GM12878 (cell line): ENCODE measurements at regions not wholly inside any gene's neighbourhood (a gene's known extent, or its start where the extent isn't known, plus 50 kb on each side); places are given as distances from the start of the nearest gene placed in this dataset.

Source experiments
- ATAC-seq: fragments of 200-7000 bp; cut with Tn5 transposase; 3 replicates; pipeline ENCODE4 v1.9.1; 2020; ENCODE audit warnings: mild to moderate bottlenecking, moderate library complexity
- BruUV-seq: library from RNA; stranded (reverse); fragments of 400-500 nt; replicated peaks from 2 replicates; lab custom pipeline; 2021; lab: Mats Ljungman, UMichigan
- CTCF ChIA-PET: fragments of 300-600 bp; sonication (Branson Sonifier 250); formaldehyde crosslinking; extraction: SDS; loops from one replicate; lab custom pipeline; 2021; ENCODE audit warnings: inconsistent platforms; lab: Yijun Ruan, JAX
- POLR2A ChIA-PET: fragments of 350-600 bp; formaldehyde crosslinking; extraction: SDS; loops from one replicate; lab custom pipeline; 2021; ENCODE audit warnings: inconsistent platforms; lab: Charles Lee
- RAD21 ChIA-PET: fragments of 300-600 bp; sonication (Branson Sonifier 250); formaldehyde crosslinking; loops from one replicate; lab custom pipeline; 2023; ENCODE audit warnings: antibody characterized with exemption; ENCODE audit not compliant: unreplicated experiment; lab: Charles Lee
- SMC1A ChIA-PET: fragments of 300-600 bp; sonication (Branson Sonifier 250); formaldehyde crosslinking; loops from one replicate; lab custom pipeline; 2023; ENCODE audit not compliant: unreplicated experiment, uncharacterized antibody; lab: Charles Lee
- DNase-seq: peaks from one replicate; pipeline ENCODE4 v3.0.0-alpha.2; 2011; ENCODE audit warnings: low read depth, low spot score
- FAIRE-seq: peaks from 3 replicates; lab custom pipeline; 2011; peaks lifted over from hg19 to GRCh38; lab: Jason Lieb, UNC
- H2AFZ ChIP-seq: 2 replicates; pipeline ENCODE4 v1.6.0; 2011; ENCODE audit warnings: low read depth, low read length, control low read depth; ENCODE audit not compliant: control insufficient read depth
- H3K27ac ChIP-seq: 2 replicates; pipeline ENCODE4 v1.5.1; 2011; ENCODE audit warnings: control low read depth; ENCODE audit not compliant: control insufficient read depth, insufficient read depth
- H3K27me3 ChIP-seq, 2 experiments: replicated peaks in 1 of 2; 2 replicates each; pipeline versions ENCODE4 v1.6.0 to v1.6.1; 2011; ENCODE audit warnings: low read length in 1 of 2; ENCODE audit not compliant: control insufficient read depth in 2 of 2, insufficient read depth in 2 of 2
- H3K36me3 ChIP-seq, 2 experiments: 2 replicates each; pipeline ENCODE4 v1.5.1; 2011; ENCODE audit warnings: low read length in 1 of 2; ENCODE audit not compliant: control insufficient read depth in 2 of 2, insufficient read depth in 2 of 2
- H3K4me1 ChIP-seq: 2 replicates; pipeline ENCODE4 v1.6.1; 2011; ENCODE audit warnings: mild to moderate bottlenecking, low read length, moderate library complexity, mixed read lengths; ENCODE audit not compliant: control insufficient read depth, insufficient read depth
- H3K4me2 ChIP-seq: 2 replicates; pipeline ENCODE4 v1.6.0; 2011; ENCODE audit warnings: control low read depth; ENCODE audit not compliant: control insufficient read depth, insufficient read depth
- H3K4me3 ChIP-seq: fragments of 200-600 bp; sonication (generic); 2 replicates; pipeline ENCODE4 v1.5.1; 2016
- H3K79me2 ChIP-seq: 2 replicates; pipeline ENCODE4 v1.6.0; 2011; ENCODE audit warnings: low read length; ENCODE audit not compliant: control insufficient read depth, insufficient read depth
- H3K9ac ChIP-seq: 2 replicates; pipeline ENCODE4 v1.8.0; 2011; ENCODE audit warnings: low read length, control low read depth, mixed read lengths; ENCODE audit not compliant: control insufficient read depth, insufficient read depth
- H3K9me3 ChIP-seq: replicated peaks from 3 replicates; pipeline ENCODE4 v1.5.1; 2011; ENCODE audit warnings: mild to moderate bottlenecking, low read length; ENCODE audit not compliant: control insufficient read depth, insufficient read depth
- H4K20me1 ChIP-seq: 2 replicates; pipeline ENCODE4 v1.6.0; 2011; ENCODE audit not compliant: control insufficient read depth, insufficient read depth
- BCL11A ChIP-seq: IDR thresholded peaks from 2 replicates; pipeline ENCODE4 v1.6.1; 2011; ENCODE audit warnings: low read depth, low read length
- E4F1 ChIP-seq: fragments of 450-650 bp; IDR thresholded peaks from 2 replicates; pipeline ENCODE4 v1.6.1; 2018; ENCODE audit warnings: borderline replicate concordance, mild to moderate bottlenecking; ENCODE audit not compliant: partially characterized antibody
- JUNB ChIP-seq: IDR thresholded peaks from 2 replicates; pipeline ENCODE4 v1.6.1; 2016; ENCODE audit warnings: antibody characterized with exemption, mild to moderate bottlenecking
- PML ChIP-seq: IDR thresholded peaks from 2 replicates; pipeline ENCODE4 v1.6.1; 2012; ENCODE audit warnings: low read length, inconsistent platforms
- POLR2A ChIP-seq: IDR thresholded peaks from 2 replicates; pipeline ENCODE4 v1.6.1; 2011; ENCODE audit warnings: low read depth, mild to moderate bottlenecking, low read length
- SREBF1 ChIP-seq: IDR thresholded peaks from 2 replicates; pipeline ENCODE4 v1.6.1; 2012; ENCODE audit warnings: mild to moderate bottlenecking, low read length
- SREBF2 ChIP-seq: IDR thresholded peaks from 2 replicates; pipeline ENCODE4 v1.6.1; 2012; ENCODE audit warnings: mild to moderate bottlenecking, low read length
- WGBS: methylation state at CpG from one replicate; pipeline ENCODE4 v1.1.6; 2016; ENCODE audit warnings: low lambda C conversion rate; ENCODE audit not compliant: insufficient replicate concordance, insufficient coverage; ENCODE audit errors: missing lambda C conversion rate; 5-methylcytosine and 5-hydroxymethylcytosine counted together
- in situ Hi-C: fragments of 300-500 bp; cut with MboI; formaldehyde crosslinking; loops from 9 replicates; pipeline ENCODE4 v1.14.3; 2018; ENCODE audit warnings: mixed read lengths
- intact Hi-C: fragments of 100-400 bp; cut with micrococcal nuclease; formaldehyde crosslinking; loops from one replicate; pipeline ENCODE4 v1.14.2; 2022; ENCODE audit not compliant: unreplicated experiment
- TF ChIP-seq, protein P1 (sequence below): fragments of 150-350 bp; IDR thresholded peaks from 2 replicates; pipeline ENCODE4 v1.6.1; 2014; ENCODE audit warnings: mild to moderate bottlenecking, low read depth, low read length
- TF ChIP-seq, protein P2 (sequence below): fragments of 450-650 bp; formaldehyde crosslinking; IDR thresholded peaks from 2 replicates; pipeline ENCODE4 v1.4.0; 2020; ENCODE audit warnings: mild to moderate bottlenecking, moderate library complexity
- TF ChIP-seq, protein P3 (sequence below): fragments of 450-650 bp; IDR thresholded peaks from 2 replicates; pipeline ENCODE4 v1.6.1; 2017; ENCODE audit warnings: low read depth, mild to moderate bottlenecking, moderate library complexity
- TF ChIP-seq, protein P4 (sequence below): fragments of 150-350 bp; IDR thresholded peaks from 2 replicates; pipeline ENCODE4 v1.6.1; 2016; ENCODE audit warnings: low read depth, low read length

DNA sequence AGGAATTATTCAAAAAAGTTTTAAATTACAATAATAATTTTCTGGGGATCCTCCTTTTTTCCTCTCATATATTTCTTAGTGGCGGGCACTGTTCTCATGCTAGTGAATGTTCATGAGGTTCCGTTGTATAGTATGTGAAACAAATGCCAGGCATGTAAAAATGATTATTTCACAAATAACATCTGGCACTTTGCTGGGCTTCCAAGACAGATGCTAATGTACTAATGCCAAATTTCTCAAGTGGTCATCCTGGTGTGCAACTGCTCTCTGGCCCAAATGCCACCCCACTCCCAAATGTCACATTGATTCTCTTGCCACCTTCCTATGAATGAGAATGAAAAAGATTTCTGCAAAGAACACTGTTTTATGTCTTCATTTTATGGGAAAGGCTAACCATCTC is 564.0 kb upstream of the GCFC2 start:
- Histone ChIP-seq H3K27ac (no peak overlapping the region), H3K4me1 (no peaks in the 10 kb centered on the region), H3K36me3 (no peaks in the 10 kb centered on the region), H3K79me2 (no peaks in the 10 kb centered on the region), H3K4me2 (no peak overlapping the region), H3K27me3 (no peaks in the 10 kb centered on the region), H2AFZ (no peak overlapping the region), H3K4me3 (no peak overlapping the region), H3K9me3 (no peaks in the 10 kb centered on the region), H3K9ac (no peak overlapping the region), H4K20me1 (no peaks in the 10 kb centered on the region)
- FAIRE-seq (no peak), ATAC-seq (no peak), DNase-seq (no peak)
- in situ Hi-C loops = no loop called here
- ChIA-PET RAD21 (no interaction called here), CTCF (no interaction called here), SMC1A (no interaction called here), POLR2A (no interaction called here)
- WGBS = 42% methylated on average over 2 of the region's 2 CpGs
- intact Hi-C loops = no loop called here
- no TSS peak for BruUV-seq
- TF ChIP-seq SREBF2 (no peak), BCL11A (no peak), E4F1 (no peak), POLR2A (no peak), SREBF1 (no peak), JUNB (no peak), PML (no peak)
- TF ChIP-seq, protein P1, sequence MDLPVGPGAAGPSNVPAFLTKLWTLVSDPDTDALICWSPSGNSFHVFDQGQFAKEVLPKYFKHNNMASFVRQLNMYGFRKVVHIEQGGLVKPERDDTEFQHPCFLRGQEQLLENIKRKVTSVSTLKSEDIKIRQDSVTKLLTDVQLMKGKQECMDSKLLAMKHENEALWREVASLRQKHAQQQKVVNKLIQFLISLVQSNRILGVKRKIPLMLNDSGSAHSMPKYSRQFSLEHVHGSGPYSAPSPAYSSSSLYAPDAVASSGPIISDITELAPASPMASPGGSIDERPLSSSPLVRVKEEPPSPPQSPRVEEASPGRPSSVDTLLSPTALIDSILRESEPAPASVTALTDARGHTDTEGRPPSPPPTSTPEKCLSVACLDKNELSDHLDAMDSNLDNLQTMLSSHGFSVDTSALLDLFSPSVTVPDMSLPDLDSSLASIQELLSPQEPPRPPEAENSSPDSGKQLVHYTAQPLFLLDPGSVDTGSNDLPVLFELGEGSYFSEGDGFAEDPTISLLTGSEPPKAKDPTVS = no peak
- TF ChIP-seq, protein P2, sequence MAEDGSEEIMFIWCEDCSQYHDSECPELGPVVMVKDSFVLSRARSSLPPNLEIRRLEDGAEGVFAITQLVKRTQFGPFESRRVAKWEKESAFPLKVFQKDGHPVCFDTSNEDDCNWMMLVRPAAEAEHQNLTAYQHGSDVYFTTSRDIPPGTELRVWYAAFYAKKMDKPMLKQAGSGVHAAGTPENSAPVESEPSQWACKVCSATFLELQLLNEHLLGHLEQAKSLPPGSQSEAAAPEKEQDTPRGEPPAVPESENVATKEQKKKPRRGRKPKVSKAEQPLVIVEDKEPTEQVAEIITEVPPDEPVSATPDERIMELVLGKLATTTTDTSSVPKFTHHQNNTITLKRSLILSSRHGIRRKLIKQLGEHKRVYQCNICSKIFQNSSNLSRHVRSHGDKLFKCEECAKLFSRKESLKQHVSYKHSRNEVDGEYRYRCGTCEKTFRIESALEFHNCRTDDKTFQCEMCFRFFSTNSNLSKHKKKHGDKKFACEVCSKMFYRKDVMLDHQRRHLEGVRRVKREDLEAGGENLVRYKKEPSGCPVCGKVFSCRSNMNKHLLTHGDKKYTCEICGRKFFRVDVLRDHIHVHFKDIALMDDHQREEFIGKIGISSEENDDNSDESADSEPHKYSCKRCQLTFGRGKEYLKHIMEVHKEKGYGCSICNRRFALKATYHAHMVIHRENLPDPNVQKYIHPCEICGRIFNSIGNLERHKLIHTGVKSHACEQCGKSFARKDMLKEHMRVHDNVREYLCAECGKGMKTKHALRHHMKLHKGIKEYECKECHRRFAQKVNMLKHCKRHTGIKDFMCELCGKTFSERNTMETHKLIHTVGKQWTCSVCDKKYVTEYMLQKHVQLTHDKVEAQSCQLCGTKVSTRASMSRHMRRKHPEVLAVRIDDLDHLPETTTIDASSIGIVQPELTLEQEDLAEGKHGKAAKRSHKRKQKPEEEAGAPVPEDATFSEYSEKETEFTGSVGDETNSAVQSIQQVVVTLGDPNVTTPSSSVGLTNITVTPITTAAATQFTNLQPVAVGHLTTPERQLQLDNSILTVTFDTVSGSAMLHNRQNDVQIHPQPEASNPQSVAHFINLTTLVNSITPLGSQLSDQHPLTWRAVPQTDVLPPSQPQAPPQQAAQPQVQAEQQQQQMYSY (CRISPR knock-in tag) = no peak
- TF ChIP-seq, protein P3, sequence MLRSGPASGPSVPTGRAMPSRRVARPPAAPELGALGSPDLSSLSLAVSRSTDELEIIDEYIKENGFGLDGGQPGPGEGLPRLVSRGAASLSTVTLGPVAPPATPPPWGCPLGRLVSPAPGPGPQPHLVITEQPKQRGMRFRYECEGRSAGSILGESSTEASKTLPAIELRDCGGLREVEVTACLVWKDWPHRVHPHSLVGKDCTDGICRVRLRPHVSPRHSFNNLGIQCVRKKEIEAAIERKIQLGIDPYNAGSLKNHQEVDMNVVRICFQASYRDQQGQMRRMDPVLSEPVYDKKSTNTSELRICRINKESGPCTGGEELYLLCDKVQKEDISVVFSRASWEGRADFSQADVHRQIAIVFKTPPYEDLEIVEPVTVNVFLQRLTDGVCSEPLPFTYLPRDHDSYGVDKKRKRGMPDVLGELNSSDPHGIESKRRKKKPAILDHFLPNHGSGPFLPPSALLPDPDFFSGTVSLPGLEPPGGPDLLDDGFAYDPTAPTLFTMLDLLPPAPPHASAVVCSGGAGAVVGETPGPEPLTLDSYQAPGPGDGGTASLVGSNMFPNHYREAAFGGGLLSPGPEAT = no peak
- TF ChIP-seq, protein P4, sequence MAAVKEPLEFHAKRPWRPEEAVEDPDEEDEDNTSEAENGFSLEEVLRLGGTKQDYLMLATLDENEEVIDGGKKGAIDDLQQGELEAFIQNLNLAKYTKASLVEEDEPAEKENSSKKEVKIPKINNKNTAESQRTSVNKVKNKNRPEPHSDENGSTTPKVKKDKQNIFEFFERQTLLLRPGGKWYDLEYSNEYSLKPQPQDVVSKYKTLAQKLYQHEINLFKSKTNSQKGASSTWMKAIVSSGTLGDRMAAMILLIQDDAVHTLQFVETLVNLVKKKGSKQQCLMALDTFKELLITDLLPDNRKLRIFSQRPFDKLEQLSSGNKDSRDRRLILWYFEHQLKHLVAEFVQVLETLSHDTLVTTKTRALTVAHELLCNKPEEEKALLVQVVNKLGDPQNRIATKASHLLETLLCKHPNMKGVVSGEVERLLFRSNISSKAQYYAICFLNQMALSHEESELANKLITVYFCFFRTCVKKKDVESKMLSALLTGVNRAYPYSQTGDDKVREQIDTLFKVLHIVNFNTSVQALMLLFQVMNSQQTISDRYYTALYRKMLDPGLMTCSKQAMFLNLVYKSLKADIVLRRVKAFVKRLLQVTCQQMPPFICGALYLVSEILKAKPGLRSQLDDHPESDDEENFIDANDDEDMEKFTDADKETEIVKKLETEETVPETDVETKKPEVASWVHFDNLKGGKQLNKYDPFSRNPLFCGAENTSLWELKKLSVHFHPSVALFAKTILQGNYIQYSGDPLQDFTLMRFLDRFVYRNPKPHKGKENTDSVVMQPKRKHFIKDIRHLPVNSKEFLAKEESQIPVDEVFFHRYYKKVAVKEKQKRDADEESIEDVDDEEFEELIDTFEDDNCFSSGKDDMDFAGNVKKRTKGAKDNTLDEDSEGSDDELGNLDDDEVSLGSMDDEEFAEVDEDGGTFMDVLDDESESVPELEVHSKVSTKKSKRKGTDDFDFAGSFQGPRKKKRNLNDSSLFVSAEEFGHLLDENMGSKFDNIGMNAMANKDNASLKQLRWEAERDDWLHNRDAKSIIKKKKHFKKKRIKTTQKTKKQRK = no peak
